WERI-Rb-1 (cell line): ENCODE measurements at regions not wholly inside any gene's neighbourhood (a gene's known extent, or its start where the extent isn't known, plus 50 kb on each side); places are given as distances from the start of the nearest gene placed in this dataset.
"Not testable (repeated sequence)": the region's sequence is repeated elsewhere in the genome, so short reads cannot be mapped to it uniquely, and the experiment has no call there.

Experiments used
- DNase-seq: peaks from one replicate; pipeline ENCODE4 v3.0.0-alpha.2; 2020
- H3K27ac ChIP-seq: fragments of 250-450 bp; sonication (Bioruptor Pico); 2 replicates; pipeline ENCODE4 v1.5.1; 2020; ENCODE audit warnings: mild to moderate bottlenecking, moderate library complexity
- H3K27me3 ChIP-seq: fragments of 250-450 bp; sonication (Bioruptor Pico); 2 replicates; pipeline ENCODE4 v1.5.1; 2021; ENCODE audit warnings: mild to moderate bottlenecking, low read depth, moderate library complexity; ENCODE audit not compliant: insufficient read depth, severe bottlenecking
- H3K36me3 ChIP-seq: fragments of 250-450 bp; sonication (Bioruptor Pico); 2 replicates; pipeline ENCODE4 v1.5.1; 2020; ENCODE audit warnings: mild to moderate bottlenecking, moderate library complexity
- H3K4me3 ChIP-seq: 2 replicates; pipeline ENCODE4 v1.5.1; 2011; ENCODE audit warnings: low read depth, mild to moderate bottlenecking, control low read depth, low read length
- H3K9me3 ChIP-seq: fragments of 250-450 bp; sonication (Bioruptor Pico); 2 replicates; pipeline ENCODE4 v1.5.1; 2021; ENCODE audit warnings: mild to moderate bottlenecking, moderate library complexity; ENCODE audit not compliant: severe bottlenecking
- TF ChIP-seq, protein P1 (sequence below): IDR thresholded peaks from 2 replicates; pipeline ENCODE4 v1.5.1; 2011; ENCODE audit warnings: low read depth, mild to moderate bottlenecking, control low read depth, inconsistent platforms, low read length

DNA sequence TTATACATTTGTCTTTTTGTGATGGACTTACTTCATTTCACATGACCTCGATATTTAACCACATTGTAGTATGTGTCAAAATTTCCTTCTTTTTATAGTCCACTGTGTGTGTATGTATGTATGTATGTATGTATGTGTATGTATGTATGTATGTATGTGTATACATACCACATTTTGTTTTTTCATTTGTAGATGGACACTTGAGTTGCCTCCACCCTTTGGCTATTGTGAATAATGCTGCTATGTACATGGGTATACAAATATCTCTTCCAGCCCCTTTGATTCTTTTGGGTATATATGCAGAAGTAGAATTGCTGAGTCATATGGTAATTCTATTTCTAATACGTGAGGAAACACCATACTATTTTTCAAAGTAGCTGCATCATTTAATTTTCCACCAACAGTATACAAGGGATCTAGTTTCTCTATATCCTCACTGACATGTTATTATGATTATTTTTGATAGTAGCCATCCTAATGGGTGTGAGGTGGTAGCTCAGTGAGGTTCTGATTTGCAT, 228.2 kb downstream of the OPA1 start:
- H3K36me3 ChIP-seq, result no peaks in the 10 kb centered on the region
- H3K27ac ChIP-seq, result no peak overlapping the region
- H3K27me3 ChIP-seq, result no peaks in the 10 kb centered on the region
- DNase-seq, result no peak
- TF ChIP-seq, protein P1, sequence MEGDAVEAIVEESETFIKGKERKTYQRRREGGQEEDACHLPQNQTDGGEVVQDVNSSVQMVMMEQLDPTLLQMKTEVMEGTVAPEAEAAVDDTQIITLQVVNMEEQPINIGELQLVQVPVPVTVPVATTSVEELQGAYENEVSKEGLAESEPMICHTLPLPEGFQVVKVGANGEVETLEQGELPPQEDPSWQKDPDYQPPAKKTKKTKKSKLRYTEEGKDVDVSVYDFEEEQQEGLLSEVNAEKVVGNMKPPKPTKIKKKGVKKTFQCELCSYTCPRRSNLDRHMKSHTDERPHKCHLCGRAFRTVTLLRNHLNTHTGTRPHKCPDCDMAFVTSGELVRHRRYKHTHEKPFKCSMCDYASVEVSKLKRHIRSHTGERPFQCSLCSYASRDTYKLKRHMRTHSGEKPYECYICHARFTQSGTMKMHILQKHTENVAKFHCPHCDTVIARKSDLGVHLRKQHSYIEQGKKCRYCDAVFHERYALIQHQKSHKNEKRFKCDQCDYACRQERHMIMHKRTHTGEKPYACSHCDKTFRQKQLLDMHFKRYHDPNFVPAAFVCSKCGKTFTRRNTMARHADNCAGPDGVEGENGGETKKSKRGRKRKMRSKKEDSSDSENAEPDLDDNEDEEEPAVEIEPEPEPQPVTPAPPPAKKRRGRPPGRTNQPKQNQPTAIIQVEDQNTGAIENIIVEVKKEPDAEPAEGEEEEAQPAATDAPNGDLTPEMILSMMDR, result no peak
- H3K4me3 ChIP-seq, result no peak overlapping the region
- no peaks in the 10 kb centered on the region for H3K9me3 ChIP-seq

DNA sequence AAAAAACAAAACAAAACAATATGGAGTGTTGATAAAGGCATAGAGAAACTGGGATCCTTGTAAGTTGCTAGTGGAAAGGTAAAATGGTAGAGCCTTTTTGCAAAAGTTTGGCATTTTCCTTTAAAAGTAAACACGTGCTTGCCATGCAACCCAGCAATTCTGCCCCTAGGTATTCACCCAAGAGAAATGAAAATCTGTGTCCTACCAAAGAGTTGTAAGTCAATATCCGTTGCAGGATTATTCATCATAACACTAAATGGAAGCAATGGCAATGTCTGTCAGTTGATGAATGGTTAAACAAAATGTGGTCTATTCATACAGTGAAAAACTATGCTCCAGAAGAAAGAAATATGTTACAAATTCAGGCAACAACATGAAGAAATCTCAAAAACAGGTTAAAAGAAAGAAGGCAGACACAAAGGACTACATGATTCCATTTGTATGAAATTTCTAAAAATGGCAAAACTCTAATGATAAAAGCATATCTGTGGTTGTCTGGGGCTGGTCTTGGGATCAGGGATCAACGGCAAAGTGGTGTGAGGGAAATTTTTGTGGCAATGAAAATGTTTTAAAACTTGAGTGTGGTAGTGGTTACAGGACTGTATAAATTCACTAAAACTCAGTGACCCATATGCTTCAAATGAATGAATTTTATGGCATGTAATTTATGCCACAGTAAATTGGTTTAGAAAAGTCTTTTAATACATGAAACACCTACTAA, 229.6 kb downstream of the OPA1 start:
- H3K27me3 ChIP-seq, result no peaks in the 10 kb centered on the region
- H3K36me3 ChIP-seq, result no peaks in the 10 kb centered on the region
- no peak overlapping the region for H3K4me3 ChIP-seq
- no peak overlapping the region for H3K27ac ChIP-seq
- TF ChIP-seq, protein P1, result no peak
- no peak for DNase-seq
- no peaks in the 10 kb centered on the region for H3K9me3 ChIP-seq

DNA sequence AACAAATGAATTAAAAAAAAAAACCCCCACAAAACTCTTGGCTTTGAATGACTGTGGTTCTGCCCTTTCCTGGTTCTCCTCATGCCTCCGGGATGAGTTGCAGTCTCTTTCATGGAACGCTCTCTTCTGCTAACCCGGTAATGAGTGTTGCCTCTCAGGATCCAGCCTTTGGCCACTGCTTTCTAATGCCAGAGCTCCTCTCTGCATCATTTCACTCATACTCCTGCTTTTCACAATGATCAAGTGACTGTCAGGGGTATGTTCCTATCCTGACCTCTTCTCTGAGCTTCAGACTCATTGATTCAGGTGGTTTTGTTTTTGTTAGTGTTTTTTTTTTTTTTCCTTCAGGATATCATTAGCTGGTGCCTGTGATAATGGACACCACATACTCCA, 230.2 kb downstream of the OPA1 start:
- H3K36me3 ChIP-seq, H3K4me3 ChIP-seq, H3K27me3 ChIP-seq, H3K27ac ChIP-seq, H3K9me3 ChIP-seq, DNase-seq: not testable (repeated sequence)

DNA sequence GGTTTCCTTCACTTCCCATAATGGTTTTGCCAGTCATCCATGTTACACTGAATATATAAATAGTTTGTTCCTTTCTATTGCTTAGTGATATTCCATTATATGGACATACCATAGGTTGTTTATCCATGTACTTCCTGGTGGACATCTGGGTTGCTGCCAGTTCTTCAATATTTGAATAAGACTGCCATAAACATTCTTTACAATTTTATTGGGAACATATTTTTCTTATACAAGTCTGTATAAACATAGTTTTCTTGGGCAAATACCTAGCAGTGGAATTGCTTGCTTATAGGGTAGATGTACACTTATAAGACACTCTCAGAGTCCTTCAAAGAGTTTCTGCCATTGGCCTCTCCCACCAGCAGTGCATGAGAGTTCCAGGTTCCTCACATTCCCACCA, 231.4 kb downstream of the OPA1 start:
- no peaks in the 10 kb centered on the region for H3K36me3 ChIP-seq
- no peaks in the 10 kb centered on the region for H3K27me3 ChIP-seq
- no peak overlapping the region for H3K4me3 ChIP-seq
- H3K27ac ChIP-seq, result no peak overlapping the region
- no peak for DNase-seq
- no peaks in the 10 kb centered on the region for H3K9me3 ChIP-seq
- TF ChIP-seq, protein P1, result no peak

DNA sequence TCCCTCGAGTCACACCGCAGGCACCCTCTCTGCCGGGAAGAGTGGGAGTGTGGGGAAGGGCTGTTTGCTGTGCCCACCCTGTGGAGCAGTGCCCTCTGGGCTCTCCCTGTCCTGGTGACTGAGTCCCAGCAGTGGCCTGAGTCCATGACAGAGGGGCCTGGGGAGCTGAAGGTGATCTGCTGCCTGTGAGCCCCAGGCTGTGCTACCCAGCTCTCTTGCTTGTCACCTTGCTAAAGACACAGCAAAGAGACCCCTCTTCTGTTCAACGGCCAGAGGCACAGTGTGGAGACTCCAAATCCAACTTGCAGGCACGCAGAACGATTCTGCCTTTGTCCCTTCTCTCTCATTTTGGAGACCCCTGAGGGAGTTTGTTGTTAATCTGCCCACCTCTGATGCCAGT, 232.6 kb downstream of the OPA1 start:
- no peak for DNase-seq
- H3K27ac ChIP-seq, result no peak overlapping the region
- no peak overlapping the region for H3K4me3 ChIP-seq
- H3K9me3 ChIP-seq, result no peaks in the 10 kb centered on the region
- H3K27me3 ChIP-seq, result no peaks in the 10 kb centered on the region
- no peaks in the 10 kb centered on the region for H3K36me3 ChIP-seq
- TF ChIP-seq, protein P1, result no peak

DNA sequence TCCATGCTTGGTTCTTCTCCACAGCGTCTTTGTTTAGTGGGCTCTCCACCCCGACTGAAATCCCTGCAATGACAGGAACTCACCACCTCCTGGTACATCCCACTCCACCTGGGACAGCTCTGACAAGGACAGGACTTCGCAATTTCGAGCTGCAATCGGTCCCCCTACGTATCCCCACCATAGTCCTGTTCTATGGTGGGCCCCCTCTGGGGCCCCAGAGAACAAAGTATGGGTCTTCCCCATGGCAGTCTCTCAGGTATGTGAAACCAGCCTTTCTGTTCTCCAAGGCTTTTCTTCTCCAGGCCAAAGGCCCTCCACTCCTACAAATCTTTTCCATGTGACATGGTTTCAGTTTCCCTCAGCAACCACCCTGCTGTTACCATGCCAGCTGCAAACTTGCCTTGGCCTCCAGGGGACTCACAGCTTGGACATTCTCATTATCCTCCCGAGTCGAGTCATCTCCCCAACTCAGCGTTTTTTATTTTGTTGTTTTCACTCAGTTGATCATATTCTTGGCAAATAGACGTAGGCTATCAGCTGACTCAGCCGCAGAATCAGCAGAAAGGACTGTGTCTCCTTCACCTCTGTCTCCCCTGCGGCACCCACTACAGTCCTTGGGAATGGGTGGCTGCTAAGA, 233.3 kb downstream of the OPA1 start:
- Histone ChIP-seq H3K4me3 (no peak overlapping the region), H3K27ac (no peak overlapping the region), H3K36me3 (no peaks in the 10 kb centered on the region), H3K27me3 (no peaks in the 10 kb centered on the region), H3K9me3 (no peaks in the 10 kb centered on the region)
- no peak for DNase-seq
- TF ChIP-seq, protein P1, result no peak
